ENCODE measurements at regions not wholly inside any gene's neighbourhood (a gene's known extent, or its start where the extent isn't known, plus 50 kb on each side); places are given as distances from the start of the nearest gene placed in this dataset.
"Not testable (repeated sequence)": the region's sequence is repeated elsewhere in the genome, so short reads cannot be mapped to it uniquely, and the experiment has no call there.

GRCh38 chrX:35406386-35406785, 391.8 kb upstream of the MAGEB16 start:
- no peak for DNase-seq (ENCODE audit: low read depth)

DNA sequence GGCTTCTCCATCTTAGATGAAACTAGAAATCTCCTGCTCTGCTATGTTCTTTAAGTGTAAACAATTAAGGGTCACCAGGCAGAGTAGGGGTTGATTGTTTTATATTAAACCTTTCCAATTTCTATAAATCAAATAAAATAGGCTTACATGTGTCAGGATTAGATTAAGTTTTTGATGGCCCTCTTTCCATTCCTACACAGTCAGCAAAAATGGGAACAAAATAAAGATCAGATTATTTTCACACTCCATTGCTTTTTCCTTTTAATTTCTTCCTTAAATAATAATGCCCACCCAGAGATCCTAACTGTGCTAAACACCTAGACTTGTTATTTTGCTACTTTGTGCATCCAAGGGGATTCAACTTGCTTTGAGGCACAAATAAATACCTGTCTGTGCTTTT, 381.4 kb upstream of the MAGEB16 start:
- DNase-seq (ENCODE audit: low read depth) = no peak

GRCh38 chrX:35432056-35432455, 366.1 kb upstream of the MAGEB16 start:
- DNase-seq (ENCODE audit: low read depth) = no peak

DNA sequence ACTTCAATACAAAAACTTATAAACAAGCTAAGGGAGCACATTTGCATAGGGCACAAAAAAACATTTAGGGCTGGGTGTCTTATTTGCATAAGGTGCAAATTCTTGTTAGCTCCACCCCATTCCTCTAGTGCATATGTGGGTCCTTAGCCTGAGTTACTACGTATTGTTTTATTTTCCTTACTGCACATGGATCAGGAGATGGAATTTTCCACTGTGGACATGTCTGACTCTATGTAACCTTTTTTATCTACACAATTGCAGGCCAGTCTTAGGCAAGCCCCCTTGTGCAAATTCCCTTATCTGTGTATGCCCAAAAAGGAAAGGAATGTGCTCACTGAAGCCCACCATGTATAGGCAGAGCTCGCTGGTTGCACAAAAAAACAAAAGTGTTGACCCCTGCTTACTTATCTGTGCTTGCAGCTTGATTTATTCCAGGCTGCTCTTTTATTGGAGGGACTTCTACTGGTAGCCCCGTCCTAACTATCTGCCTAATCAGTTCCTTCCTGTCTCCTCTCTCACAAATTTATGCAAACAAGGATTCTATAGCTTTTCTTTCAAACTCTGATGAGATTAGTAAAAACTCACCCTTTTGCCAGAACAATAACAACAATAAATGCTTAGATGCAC, 359.0 kb upstream of the MAGEB16 start:
- DNase-seq (ENCODE audit: low read depth) = no peak

DNA sequence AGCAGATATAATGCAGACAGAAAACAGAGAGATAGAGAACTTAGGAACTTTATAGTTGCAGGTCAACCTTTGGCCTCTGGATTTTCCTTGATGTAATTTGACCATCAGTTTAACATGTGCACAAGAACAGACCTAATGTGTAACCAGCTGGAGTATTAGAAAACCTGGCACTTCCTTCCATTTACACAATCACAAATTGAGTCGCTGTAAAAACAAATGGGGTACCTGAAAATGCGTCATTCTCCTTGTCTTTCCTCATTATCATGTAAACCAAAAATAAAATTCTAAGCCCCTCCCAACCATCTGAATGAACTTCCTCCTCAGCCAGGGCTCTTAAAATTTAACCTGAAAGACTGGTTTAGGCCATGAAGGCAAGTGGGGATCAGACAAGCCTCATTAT, 358.4 kb upstream of the MAGEB16 start:
- DNase-seq (ENCODE audit: low read depth) = no peak

DNA sequence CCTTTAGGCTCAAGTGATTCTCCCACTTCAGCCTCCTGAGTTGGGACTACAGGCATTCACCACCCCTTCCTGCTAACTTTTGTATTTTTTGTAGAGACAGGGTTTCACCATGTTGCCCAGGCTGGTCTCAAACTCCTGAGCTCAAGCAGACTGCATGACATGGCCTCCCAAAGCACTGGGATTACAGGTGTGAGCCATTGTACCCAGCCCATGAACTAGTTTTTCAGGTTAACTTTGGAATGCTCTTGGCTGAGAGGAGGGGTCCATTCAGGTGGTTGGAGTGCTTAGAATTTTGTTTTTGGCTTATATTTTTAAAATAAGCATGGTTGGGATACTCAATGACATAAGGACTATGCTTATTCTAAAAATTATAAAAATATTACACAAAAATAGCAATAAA, 355.7 kb upstream of the MAGEB16 start:
- no peak for DNase-seq (ENCODE audit: low read depth)

GRCh38 chrX:35443091-35443582, 355.0 kb upstream of the MAGEB16 start:
- DNase-seq (ENCODE audit: low read depth) = not testable (repeated sequence)

GRCh38 chrX:35444671-35445355, 353.3 kb upstream of the MAGEB16 start:
- DNase-seq (ENCODE audit: low read depth) = no peak

- no peak for DNase-seq (ENCODE audit: low read depth)
Measured at GRCh38 chrX:35445912-35446311, 352.2 kb upstream of the MAGEB16 start.

- DNase-seq (ENCODE audit: low read depth) = no peak
Measured at GRCh38 chrX:35456891-35457290, 341.3 kb upstream of the MAGEB16 start.

DNA sequence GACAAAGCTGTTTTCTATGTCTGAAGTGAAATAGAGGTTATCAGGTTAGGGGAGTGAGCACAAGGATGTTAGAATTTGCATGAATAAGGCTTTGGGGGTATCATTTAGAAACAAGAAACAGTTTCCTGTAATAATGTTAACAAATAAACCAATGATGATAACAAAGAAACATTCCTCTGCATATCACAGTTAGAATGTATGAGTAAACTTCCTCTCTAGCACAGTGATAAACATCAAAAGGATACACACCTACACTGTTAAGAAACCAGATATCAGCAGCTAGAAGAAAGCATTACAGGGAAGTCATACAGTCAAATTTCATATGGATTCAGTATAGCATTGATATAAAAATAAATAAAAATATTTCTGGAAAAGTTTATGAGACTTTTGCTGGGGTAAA, 340.0 kb upstream of the MAGEB16 start:
- DNase-seq (ENCODE audit: low read depth) = no peak

DNA sequence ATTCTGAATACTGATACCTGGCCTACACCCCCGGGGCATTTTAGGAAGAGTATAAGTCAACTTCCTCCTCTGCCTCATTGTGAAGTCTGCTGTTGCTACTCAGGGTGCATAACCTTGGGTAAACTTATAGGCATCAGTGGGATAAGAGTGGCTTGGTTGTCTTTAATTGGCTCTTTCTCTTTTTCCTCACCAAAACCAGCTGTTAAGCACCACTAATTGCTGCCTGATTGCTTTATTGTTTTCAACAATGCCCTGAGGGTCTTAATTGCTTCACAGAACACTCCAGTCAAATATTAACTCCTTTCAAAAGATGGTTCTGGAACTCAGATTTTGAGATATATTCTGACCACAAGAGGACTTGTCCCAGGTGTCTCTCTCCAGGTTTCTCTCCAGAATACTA, 337.0 kb upstream of the MAGEB16 start:
- no peak for DNase-seq (ENCODE audit: low read depth)

GRCh38 chrX:35496671-35497070, 301.5 kb upstream of the MAGEB16 start:
- DNase-seq (ENCODE audit: low read depth) = not testable (repeated sequence)

- DNase-seq (ENCODE audit: low read depth) = not testable (repeated sequence)
Measured at GRCh38 chrX:35497453-35497852, 300.7 kb upstream of the MAGEB16 start.

DNA sequence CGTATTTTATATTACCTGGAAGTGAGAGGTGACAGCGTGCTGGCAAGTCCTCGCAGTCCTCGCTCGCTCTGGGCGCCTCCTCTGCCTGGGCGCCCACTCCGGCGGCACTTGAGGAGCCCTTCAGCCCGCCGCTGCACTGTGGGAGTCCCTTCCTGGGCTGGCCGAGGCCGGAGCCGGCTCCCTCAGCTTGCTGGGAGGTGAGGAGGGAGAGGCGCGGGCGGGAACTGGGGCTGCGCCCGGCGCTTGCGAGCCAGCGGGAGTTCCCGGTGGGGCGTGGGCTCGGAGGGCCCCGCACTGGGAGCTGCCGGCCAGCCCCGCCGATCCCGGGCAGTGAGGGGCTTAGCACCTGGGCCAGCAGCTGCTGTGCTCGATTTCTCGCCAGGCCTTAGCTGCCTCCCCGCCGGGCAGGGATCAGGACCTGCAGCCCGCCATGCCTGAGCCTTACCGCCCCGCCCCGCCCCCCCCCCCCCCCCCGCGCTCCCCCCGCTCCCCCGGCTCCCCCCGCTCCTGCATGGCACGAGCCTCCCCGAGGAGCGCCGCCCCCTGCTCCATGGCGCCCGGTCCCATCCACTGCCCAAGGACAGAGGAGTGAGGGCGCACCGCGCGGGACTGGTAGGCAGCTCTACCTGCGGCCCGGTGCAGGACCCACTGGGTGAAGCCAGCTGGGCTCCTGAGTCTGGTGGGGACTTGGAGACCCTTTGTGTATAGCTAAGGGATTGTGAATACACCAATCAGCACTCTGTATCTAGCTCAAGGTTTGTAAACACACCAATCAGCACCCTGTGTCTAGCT, 298.9 kb upstream of the MAGEB16 start:
- DNase-seq (ENCODE audit: low read depth) = no peak

- no peak for DNase-seq (ENCODE audit: low read depth)
Measured at GRCh38 chrX:35507701-35508100, 290.4 kb upstream of the MAGEB16 start.

DNA sequence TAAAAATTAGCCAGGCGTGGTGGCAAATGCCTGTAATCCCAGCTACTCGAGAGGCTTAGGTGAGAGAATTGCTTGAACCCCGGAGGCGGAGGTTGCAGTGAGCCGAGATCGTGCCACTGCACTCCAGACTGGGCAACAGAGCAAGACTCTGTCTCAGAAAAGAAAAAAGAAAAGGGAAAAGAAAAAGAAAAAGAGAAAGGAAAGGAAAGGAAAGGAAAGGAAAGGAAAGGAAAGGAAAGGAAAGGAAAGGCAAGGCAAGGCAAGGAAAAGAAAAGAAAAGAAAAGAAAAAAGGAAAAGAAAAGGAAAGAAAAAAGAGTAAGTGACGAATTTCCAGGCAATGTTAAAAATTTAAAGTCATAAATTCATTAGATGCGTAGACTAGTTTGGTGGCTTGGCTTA, 250.1 kb upstream of the MAGEB16 start:
- not testable (repeated sequence) for DNase-seq (ENCODE audit: low read depth)

GRCh38 chrX:35557916-35558315, 240.2 kb upstream of the MAGEB16 start:
- no peak for DNase-seq (ENCODE audit: low read depth)

- DNase-seq (ENCODE audit: low read depth) = no peak
Measured at GRCh38 chrX:35561985-35562384, 236.2 kb upstream of the MAGEB16 start.

- DNase-seq (ENCODE audit: low read depth) = no peak
Measured at GRCh38 chrX:35562395-35562794, 235.7 kb upstream of the MAGEB16 start.

- no peak for DNase-seq (ENCODE audit: low read depth)
Measured at GRCh38 chrX:35590210-35590609, 207.9 kb upstream of the MAGEB16 start.

- not testable (repeated sequence) for DNase-seq (ENCODE audit: low read depth)
Measured at GRCh38 chrX:35611562-35611961, 186.6 kb upstream of the MAGEB16 start.

DNA sequence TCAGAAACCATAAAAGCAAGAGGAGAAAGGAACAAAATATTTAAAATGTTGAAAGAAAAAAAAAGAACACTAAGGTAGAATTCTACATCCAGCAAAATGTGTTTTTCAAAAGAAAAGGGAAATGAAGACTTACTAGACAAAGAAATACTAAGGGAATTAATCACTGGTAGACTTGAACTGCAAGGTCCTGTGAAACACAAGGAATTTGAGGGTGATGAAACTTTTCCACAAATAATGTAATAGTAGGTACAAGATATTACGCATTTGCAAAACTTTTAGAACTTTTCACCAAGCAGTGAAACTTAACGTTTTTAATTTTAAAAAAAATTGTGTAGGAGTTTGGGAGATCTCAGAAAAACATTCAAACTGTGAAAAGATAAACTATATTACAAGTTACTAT, 180.3 kb upstream of the MAGEB16 start:
- DNase-seq (ENCODE audit: low read depth) = no peak

Data from Daoy (cell line).